NCI-H1092 treated with DMSO at 0.1 percent for 48 hours (cell line): ENCODE measurements at regions not wholly inside any gene's neighbourhood (a gene's known extent, or its start where the extent isn't known, plus 50 kb on each side); places are given as distances from the start of the nearest gene placed in this dataset.
"Not testable (repeated sequence)": the region's sequence is repeated elsewhere in the genome, so short reads cannot be mapped to it uniquely, and the experiment has no call there.

Experiments used
- DNase-seq: peaks from one replicate; lab custom pipeline; 2025; lab: John Stamatoyannopoulos, UW

- DNase-seq, result no peak
These were observed 246.7 kb downstream of the HS3ST3B1 start for GRCh38 chr17:14547556-14547955.

GRCh38 chr17:14547016-14547415 lies 246.1 kb downstream of the HS3ST3B1 start:
- DNase-seq, result no peak

- no peak for DNase-seq
These were observed 244.4 kb downstream of the HS3ST3B1 start for GRCh38 chr17:14545156-14545906.

- DNase-seq, result no peak
These were observed 240.8 kb downstream of the HS3ST3B1 start for GRCh38 chr17:14541714-14542113.

- DNase-seq, result no peak
These were observed 238.9 kb downstream of the HS3ST3B1 start for GRCh38 chr17:14539801-14540200.

DNA sequence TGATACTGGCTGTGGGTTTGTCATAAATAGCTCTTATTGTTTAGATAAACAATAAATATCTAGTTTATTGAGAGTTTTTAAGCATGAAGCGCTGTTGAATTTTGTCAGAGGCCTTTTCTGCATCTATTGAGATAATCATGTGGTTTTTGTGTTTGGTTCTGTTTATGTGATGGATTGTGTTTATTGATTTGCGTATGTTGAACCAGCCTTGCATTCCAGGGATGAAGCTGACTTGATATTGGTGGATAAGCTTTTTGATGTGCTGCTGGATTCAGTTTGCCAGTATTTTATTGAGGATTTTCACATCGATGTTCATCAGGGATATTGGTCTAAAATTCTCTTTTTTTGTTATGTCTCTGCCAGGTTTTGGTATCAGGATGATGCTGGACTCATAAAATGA lies 231.4 kb downstream of the HS3ST3B1 start:
- not testable (repeated sequence) for DNase-seq

DNA sequence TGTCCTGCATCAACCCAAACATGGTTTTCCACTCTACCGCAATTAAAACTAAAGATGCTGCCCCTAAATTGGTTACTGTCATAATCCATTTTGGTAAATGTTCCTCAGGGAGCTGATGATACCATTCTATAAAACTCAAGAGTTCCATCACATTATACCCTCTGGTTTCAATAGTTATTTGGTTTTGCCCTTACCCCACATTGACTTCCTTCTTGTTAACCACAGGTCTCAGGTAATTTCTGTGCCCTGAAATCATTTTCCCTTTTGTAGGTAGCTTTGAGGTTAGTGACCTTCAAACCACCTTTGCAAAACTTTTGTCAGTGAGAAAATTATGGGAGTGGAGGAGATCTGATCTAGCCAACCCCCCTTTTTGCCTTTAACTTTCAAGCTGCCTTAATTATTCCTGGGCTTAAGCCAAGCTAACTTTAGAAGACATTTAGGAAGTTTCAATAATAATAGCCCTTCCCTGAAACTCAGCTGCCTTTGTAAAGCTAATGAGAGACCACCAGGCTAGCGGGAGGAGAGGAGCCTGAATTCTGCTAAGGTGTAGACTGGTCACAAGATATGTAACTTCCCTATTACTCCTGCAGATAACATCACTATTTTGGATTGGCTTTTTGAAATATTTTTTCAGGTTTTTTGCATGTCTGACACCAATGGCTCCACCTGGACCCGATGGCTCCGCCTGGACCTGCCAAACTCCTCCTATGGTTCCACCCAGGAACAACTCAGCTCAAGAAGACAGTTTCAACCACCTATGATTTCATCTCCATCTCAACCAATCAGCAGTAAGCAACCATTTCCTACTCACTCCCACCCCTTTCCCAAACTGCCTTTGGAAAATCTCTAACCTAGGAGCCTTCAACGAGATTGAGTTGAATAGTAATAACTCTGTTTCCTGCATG lies 224.9 kb downstream of the HS3ST3B1 start:
- no peak for DNase-seq

DNA sequence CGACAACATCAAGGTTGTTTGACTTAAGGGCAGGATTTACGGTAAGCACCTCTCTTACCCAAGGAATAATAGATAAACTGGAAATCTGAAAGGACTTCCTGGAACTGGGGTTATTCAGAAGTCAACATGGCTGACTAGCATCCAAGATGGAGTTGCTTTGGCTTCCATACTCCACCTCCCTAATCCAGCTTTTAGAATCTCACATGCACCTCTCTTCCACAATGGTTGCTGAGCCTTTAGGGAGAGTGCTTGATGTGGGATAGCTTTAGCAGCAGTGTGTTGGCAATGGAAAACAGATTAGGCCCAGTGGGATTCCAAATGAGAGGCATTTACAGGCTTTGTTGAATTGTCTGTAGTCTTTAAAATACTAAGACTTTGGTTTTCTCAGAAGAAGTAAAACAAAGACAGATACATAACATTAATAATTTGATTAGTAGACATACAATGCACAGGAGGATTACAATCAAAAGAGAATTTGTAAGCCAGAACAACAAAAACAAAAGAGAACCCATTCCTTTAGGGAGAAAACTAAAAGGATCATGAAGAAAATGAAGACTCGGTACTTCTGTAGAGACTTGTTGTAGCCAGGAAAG lies 222.0 kb downstream of the HS3ST3B1 start:
- no peak for DNase-seq

DNA sequence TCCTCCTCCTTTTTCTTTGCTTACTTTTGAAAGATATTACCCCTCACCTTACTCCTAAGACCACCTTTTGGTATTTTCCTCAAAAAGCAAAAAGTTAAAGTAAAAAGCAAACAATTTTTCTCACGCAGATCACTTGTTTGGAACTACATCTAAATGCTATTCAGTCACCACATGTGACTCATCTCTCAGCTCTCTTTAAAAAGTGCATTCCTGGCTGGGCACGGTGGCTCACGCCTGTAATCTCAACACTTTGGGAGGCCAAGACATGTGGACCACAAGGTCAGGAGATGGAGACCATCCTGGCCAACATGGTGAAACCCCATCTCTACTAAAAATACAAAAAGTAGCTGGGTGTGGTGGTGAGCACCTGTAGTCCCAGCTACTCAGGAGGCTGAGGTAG lies 218.0 kb downstream of the HS3ST3B1 start:
- not testable (repeated sequence) for DNase-seq

DNA sequence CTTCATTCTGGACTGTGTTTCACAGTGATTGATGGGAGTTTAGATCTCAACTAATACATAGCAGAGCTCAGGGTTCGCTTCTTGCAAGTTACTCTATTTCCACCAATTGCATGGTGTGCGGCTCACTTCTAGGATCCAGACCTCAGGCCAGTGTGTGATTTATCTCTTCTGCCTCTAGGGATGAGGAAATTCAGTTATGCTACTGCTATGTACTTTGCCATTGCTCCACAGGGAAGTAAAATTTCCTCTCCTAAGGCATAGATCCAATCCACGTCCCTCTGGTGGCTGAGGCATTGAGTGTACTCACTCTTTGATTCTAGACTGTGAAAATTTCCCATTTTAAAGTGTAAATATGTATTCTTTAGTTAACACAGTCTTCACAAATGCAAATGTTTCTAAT lies 214.1 kb downstream of the HS3ST3B1 start:
- DNase-seq, result no peak

DNA sequence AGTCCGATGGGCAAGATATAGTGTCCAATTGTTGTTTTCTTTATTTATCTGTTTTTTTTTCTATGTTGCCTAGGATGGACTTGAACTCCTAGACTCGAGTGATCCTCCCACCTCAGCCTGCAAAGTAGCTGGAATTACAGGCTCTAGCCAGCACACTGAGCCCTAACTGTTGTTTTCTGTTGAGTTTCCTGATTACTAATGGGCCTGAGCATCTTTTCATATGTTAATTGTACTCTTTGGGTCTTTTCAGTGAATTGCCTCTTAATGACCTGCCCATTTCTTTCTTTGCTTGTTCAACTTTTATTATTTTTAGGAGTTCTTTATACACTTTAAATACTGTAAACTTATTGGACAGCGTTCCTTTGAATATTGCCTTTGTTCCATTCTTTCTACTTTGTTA lies 213.0 kb downstream of the HS3ST3B1 start:
- no peak for DNase-seq

DNA sequence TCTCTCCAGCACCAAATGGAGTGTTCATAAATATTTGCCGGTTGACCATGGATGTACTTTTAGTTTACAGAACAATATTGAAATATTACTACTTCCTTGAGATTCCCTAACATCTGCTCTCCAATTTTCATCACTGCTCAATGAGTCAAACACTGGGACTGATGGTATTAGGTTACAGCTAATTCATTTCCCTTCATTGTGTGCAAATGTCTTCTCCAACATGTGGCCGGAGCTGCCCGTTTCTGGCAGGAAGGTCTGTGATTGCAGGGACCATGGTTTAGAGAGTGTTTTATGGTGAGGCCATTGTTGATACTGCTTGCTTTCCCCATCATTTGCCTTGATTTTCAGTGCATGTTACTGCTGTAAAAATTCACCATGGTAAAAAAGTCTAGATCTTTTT lies 209.3 kb downstream of the HS3ST3B1 start:
- DNase-seq, result no peak

GRCh38 chr17:14508156-14508555 lies 207.3 kb downstream of the HS3ST3B1 start:
- no peak for DNase-seq

DNA sequence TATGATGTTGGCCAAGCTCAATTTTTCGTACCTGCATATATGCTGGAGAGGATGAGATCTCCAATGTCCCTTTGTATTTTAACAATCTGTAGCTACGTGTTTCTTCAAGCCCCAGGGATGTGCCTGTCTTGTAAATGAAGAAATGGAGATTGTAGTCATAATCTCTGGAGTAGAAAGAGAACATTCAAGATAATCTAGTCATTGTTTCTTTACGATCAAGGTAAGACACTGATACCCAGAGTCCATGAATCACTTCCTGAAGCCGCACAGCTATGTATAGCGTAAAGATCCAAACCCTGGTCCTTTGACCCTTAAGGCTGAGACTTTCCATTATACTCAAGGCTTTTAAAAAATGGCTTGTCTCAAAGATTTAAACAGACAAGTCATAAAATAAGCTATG lies 205.5 kb downstream of the HS3ST3B1 start:
- DNase-seq, result no peak

GRCh38 chr17:14505606-14506005 lies 204.7 kb downstream of the HS3ST3B1 start:
- DNase-seq, result no peak

- no peak for DNase-seq
These were observed 199.1 kb downstream of the HS3ST3B1 start for GRCh38 chr17:14499976-14500375.

DNA sequence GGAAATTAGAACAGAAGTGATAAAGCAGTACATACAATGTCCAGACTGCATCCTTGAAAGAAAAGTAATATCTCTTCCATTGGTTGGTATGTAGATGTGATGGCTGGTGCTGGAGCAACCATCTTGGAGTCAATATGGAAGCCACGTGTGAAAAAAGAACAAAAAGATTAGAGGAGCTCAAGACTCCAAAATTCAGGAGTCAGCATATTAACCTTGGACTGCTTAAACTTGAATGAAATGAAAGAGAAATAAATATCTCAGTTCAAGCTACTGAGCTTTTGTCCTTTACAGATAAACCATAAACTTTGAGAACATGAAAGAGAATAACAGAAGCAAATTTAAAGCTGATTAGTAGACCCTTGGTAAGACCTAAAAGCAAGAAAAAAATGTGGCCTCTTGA lies 197.9 kb downstream of the HS3ST3B1 start:
- DNase-seq, result no peak

GRCh38 chr17:14494161-14494560 lies 193.3 kb downstream of the HS3ST3B1 start:
- DNase-seq, result no peak

GRCh38 chr17:14489986-14490385 lies 189.1 kb downstream of the HS3ST3B1 start:
- no peak for DNase-seq

GRCh38 chr17:14488958-14489550 lies 188.2 kb downstream of the HS3ST3B1 start:
- no peak for DNase-seq

- no peak for DNase-seq
These were observed 186.2 kb downstream of the HS3ST3B1 start for GRCh38 chr17:14487068-14487467.

DNA sequence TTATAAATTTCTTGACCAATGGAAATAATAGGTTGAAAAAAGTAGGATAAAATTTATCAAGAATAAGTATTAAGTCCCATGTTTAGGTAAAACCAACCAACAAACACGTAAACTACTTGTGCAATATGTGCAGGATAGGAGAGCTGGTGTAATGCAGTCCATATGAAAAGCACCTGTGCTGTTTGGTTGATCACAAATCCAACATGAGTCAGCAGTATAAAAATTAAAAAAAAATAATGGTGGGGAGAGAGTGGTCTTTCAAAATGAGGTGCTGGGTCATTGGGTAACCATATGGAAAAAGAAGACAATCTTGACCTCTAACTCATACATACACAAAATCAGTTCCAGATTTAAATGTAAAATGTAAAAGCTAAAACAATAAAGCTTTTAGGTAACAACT lies 181.8 kb downstream of the HS3ST3B1 start:
- DNase-seq, result no peak
